K562 (cell line): ENCODE measurements at regions not wholly inside any gene's neighbourhood (a gene's known extent, or its start where the extent isn't known, plus 50 kb on each side); places are given as distances from the start of the nearest gene placed in this dataset.
"Not testable (repeated sequence)": the region's sequence is repeated elsewhere in the genome, so short reads cannot be mapped to it uniquely, and the experiment has no call there.

Experiments
- CTCF ChIP-seq, 3 experiments: IDR thresholded peaks in 2 of 3; conservative IDR thresholded peaks in 1 of 3; 2 replicates each; pipeline ENCODE4 v1.5.1; 2011 to 2012; ENCODE audit warnings: low read length in 3 of 3, mild to moderate bottlenecking in 3 of 3, control low read depth in 2 of 3, improper control_type of control experiment in 1 of 3, inconsistent platforms in 1 of 3, low read depth in 1 of 3, mixed read lengths in 1 of 3, moderate library complexity in 1 of 3; ENCODE audit not compliant: insufficient read depth in 2 of 3
- FOXJ2 ChIP-seq: fragments of 200-800 bp; sonication (Bioruptor generic); IDR thresholded peaks from 2 replicates; pipeline ENCODE4 v1.6.1; 2016; ENCODE audit warnings: missing genetic modification characterization, missing compliant biosample characterization
- ZNF668 ChIP-seq: fragments of 250-450 bp; sonication (Bioruptor Pico); IDR thresholded peaks from 2 replicates; pipeline ENCODE4 v1.8.0; 2022; ENCODE audit warnings: mild to moderate bottlenecking, inconsistent platforms

- TF ChIP-seq CTCF (IDR thresholded peaks at IDR 0.05 in 2 of 3, conservative IDR thresholded peaks at IDR 0.05 in 1 of 3; ENCODE audit: insufficient read depth in 2 of 3, low read depth in 1 of 3, low read length in 3 of 3); FOXJ2; ZNF668 (CRISPR knock-in tag): not testable (repeated sequence)
These were observed 66.0 kb upstream of the MUC20 start for GRCh38 chr3:195654746-195655145.
